ENCODE measurements at regions not wholly inside any gene's neighbourhood (a gene's known extent, or its start where the extent isn't known, plus 50 kb on each side); places are given as distances from the start of the nearest gene placed in this dataset.

DNA sequence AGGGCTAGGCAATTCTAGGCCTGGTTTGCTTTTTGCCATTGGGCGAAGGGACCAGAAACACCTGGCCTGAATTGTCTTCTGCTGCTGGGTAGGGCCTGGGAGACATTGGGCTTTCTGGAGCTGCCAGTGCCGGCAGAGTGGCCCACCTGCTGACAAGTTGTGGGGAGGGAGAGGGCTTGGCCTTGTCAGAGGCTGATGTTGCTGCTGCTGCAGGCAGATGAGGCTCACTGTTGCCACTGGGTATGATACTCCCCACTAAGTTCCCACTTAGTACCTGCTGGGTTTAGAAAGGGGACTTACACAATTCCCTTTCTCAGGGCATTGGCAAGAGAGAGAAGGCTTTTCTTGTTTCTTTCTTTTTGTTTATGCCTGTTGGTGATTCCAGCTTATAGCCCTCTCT, 289.6 kb upstream of the NPVF start:
- Histone ChIP-seq H3K4me3 (no peak overlapping the region), H3K27ac (no peak overlapping the region), H3K27me3 (no peaks in the 10 kb centered on the region), H3K4me1 (no peaks in the 10 kb centered on the region), H3K36me3 (no peaks in the 10 kb centered on the region), H3K9me3 (no peaks in the 10 kb centered on the region)
- no peak for DNase-seq
- TF ChIP-seq, protein P1, sequence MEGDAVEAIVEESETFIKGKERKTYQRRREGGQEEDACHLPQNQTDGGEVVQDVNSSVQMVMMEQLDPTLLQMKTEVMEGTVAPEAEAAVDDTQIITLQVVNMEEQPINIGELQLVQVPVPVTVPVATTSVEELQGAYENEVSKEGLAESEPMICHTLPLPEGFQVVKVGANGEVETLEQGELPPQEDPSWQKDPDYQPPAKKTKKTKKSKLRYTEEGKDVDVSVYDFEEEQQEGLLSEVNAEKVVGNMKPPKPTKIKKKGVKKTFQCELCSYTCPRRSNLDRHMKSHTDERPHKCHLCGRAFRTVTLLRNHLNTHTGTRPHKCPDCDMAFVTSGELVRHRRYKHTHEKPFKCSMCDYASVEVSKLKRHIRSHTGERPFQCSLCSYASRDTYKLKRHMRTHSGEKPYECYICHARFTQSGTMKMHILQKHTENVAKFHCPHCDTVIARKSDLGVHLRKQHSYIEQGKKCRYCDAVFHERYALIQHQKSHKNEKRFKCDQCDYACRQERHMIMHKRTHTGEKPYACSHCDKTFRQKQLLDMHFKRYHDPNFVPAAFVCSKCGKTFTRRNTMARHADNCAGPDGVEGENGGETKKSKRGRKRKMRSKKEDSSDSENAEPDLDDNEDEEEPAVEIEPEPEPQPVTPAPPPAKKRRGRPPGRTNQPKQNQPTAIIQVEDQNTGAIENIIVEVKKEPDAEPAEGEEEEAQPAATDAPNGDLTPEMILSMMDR (IDR thresholded peaks at IDR 0.05), result no peak
- TF ChIP-seq POLR2A (IDR thresholded peaks at IDR 0.05), result no peak

DNA sequence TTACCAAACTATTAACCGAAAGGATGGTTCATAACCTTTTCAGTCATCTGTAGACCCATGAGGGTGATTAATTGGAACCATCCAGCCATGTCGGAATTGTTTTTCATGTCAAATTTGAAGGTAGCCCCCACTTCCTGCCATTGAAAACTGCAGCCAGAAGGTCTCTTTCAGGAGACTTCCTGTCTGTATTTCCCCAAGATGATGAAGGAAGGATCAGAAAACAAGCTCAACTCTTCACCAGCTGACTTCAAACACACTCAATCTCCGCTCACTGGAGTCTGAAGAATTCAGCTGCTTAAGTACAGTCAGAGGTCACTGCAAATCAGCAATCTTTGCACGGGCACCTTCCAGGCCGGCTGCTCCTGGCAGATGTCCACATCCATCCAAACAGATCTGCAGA, 291.7 kb upstream of the NPVF start:
- no peaks in the 10 kb centered on the region for H3K9me3 ChIP-seq
- H3K4me1 ChIP-seq, result no peaks in the 10 kb centered on the region
- no peak overlapping the region for H3K4me3 ChIP-seq
- H3K36me3 ChIP-seq, result no peaks in the 10 kb centered on the region
- TF ChIP-seq POLR2A (IDR thresholded peaks at IDR 0.05), result no peak
- TF ChIP-seq, protein P1 (IDR thresholded peaks at IDR 0.05), result no peak
- no peaks in the 10 kb centered on the region for H3K27me3 ChIP-seq
- no peak for DNase-seq
- H3K27ac ChIP-seq, result no peak overlapping the region

GRCh38 chr7:25520516-25520915, 292.2 kb upstream of the NPVF start:
- H3K36me3 ChIP-seq, result no peaks in the 10 kb centered on the region
- H3K4me3 ChIP-seq, result no peak overlapping the region
- H3K4me1 ChIP-seq, result no peaks in the 10 kb centered on the region
- TF ChIP-seq, protein P1 (IDR thresholded peaks at IDR 0.05), result no peak
- no peak for DNase-seq
- H3K9me3 ChIP-seq, result no peaks in the 10 kb centered on the region
- H3K27me3 ChIP-seq, result no peaks in the 10 kb centered on the region
- no peak overlapping the region for H3K27ac ChIP-seq

DNA sequence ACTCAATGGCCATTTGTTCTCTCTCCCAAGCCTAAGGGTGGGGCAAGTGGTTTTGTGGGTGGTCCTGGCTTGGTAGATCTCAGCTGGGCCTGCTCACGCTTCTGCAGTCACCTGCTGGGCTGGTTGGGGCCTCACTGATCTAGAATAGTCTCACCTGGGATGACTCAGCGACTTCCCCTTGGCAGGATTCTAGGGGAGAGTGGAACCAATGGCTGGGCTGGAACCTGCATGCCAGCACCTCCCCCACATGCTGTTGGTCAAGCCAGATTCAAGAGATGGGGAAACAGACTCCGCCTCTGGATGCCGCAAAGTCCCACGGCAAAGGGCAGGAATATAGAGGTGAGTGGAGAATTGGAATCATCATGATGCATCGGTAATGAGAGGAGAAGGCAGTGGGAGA, 292.9 kb upstream of the NPVF start:
- no peaks in the 10 kb centered on the region for H3K9me3 ChIP-seq
- no peak for DNase-seq
- no peak overlapping the region for H3K27ac ChIP-seq
- H3K4me1 ChIP-seq, result no peaks in the 10 kb centered on the region
- no peaks in the 10 kb centered on the region for H3K27me3 ChIP-seq
- TF ChIP-seq, protein P1 (IDR thresholded peaks at IDR 0.05), result no peak
- no peak for TF ChIP-seq POLR2A (IDR thresholded peaks at IDR 0.05)
- H3K4me3 ChIP-seq, result no peak overlapping the region
- no peaks in the 10 kb centered on the region for H3K36me3 ChIP-seq

DNA sequence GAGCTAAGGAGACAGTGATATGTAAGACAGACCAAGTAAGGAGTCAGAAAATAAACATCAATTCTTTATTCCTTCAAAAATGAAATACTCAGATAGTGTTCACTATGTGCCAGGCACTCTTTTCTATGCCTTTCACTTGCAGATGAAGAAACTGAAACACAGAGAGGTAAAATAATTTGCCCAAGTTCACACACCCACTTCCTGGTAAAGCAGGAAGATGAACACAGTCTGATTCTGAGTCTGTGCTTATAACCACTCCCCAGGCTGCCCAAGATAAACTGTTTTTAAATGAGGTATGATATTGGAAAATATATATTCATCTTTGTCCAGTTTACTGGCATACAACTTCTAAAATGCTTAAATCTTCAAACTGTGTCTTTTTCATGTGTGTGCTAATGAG, 294.4 kb upstream of the NPVF start:
- Histone ChIP-seq H3K27me3 (no peaks in the 10 kb centered on the region), H3K36me3 (no peaks in the 10 kb centered on the region), H3K9me3 (no peaks in the 10 kb centered on the region), H3K27ac (no peak overlapping the region), H3K4me3 (no peak overlapping the region), H3K4me1 (no peaks in the 10 kb centered on the region)
- no peak for DNase-seq
- TF ChIP-seq POLR2A (IDR thresholded peaks at IDR 0.05), result no peak
- TF ChIP-seq, protein P1 (IDR thresholded peaks at IDR 0.05), result no peak

DNA sequence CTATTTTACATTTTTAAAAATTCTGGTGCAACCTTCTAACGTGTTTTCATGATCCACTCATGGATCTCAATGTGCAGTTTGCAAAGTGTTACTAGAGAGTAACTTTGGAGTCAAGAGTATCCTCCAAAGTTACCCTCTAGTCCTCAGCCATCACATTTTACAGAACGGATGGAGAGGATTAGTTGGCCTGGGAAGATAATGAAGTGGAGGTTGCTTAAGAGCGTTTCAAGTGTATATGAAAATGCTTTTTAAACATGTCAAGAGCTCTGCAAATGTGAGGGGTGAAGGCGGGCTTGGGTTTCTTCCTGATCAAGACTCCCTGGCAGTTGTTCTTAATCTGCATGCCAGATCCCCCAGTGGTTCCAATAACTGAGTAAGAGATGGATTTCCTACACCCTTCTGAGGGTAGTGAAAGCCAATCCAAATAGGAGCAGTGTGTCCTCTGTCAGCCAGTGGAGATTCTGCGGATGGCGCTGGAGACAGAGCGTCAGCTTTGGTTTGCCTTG, 299.4 kb upstream of the NPVF start:
- Histone ChIP-seq H3K27ac (no peak overlapping the region), H3K4me3 (no peak overlapping the region), H3K4me1 (no peaks in the 10 kb centered on the region), H3K27me3 (no peaks in the 10 kb centered on the region), H3K9me3 (no peaks in the 10 kb centered on the region), H3K36me3 (no peaks in the 10 kb centered on the region)
- no peak for DNase-seq
- TF ChIP-seq, protein P1 (IDR thresholded peaks at IDR 0.05), result no peak
- no peak for TF ChIP-seq POLR2A (IDR thresholded peaks at IDR 0.05)

Data from Peyer's patch (tissue), 4 donors.